AML-193 (cell line): ENCODE measurements at regions not wholly inside any gene's neighbourhood (a gene's known extent, or its start where the extent isn't known, plus 50 kb on each side); places are given as distances from the start of the nearest gene placed in this dataset.
A peak's percentile ranks its signal among the peaks of the same experiment; 100 is the strongest.

ENCODE experiments used
- DNase-seq, 2 experiments: peaks; one replicate each; lab custom pipeline; 2025; lab: John Stamatoyannopoulos, UW

DNA sequence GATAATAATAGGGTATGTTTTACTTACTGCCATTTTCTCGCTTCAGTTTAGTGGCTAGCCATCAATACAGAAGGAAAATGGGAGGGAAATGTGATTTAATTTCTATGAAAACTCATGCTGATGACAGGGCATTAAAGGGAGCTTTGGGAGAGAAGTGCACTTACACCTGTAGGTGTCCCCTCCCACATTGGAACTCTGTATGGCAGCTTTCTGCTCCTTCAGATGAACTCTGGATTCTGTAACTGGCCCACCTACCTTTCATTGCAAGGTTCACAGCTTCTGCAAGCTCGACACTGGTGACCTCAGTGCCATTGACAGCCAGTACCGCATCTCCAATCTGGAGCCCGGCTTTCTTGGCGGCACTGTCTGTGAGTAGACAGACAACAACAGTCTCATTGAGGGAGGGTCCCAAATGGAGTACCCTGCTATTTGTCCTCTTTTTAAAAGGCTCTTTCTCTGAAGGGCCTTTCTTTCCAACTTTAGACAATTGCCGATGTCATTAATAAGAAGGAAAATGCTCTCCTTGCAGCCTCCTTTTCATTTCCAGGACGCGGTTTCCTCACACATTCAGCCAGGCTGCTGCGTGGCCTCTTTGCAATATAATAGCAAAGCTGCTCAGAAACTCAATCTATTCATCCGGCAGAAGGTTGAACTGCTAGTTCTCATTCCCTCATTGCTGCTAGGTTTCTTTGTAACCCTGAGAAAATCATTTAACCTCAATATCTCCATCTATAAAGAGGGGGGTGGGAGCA lies 63.6 kb downstream of the NUDT12 start:
- no peak for DNase-seq

DNA sequence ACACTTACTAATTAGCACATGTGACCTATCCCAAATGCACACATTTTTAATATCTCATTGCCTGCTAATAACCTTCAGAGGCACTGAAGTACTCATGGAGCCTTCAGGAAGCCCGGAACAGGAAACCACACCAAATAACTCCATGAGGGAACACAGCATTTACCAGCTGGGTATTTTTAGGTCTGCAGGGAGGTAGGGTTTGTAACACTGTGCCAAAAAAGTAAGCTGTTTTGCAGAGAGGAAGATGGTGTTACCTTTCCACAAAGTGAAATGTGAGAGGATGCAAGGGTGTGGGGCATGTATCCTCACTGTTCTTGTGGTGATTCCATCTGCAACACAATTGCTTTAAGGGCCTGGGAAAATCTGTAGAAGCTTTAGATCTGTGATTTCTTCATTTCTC lies 64.4 kb downstream of the NUDT12 start:
- no peak for DNase-seq

DNA sequence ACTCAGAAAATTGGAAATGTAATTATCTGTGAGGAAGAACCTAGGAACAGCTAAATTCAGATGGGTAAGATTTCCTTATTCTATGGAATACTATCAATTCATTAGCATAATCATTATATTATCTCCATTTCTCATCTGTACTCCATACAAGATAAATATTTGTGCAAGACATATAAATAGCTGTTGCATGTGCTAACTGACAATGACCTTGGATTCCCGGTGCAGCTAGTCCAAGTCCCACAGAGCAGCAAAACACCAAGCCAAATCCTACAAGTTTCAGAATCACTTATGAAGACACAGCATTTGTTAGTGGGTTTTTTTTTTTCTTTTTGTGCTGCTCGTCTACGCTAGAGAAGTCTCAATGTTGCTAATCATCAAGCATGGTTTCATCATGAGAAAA lies 64.8 kb downstream of the NUDT12 start:
- DNase-seq = no peak

DNA sequence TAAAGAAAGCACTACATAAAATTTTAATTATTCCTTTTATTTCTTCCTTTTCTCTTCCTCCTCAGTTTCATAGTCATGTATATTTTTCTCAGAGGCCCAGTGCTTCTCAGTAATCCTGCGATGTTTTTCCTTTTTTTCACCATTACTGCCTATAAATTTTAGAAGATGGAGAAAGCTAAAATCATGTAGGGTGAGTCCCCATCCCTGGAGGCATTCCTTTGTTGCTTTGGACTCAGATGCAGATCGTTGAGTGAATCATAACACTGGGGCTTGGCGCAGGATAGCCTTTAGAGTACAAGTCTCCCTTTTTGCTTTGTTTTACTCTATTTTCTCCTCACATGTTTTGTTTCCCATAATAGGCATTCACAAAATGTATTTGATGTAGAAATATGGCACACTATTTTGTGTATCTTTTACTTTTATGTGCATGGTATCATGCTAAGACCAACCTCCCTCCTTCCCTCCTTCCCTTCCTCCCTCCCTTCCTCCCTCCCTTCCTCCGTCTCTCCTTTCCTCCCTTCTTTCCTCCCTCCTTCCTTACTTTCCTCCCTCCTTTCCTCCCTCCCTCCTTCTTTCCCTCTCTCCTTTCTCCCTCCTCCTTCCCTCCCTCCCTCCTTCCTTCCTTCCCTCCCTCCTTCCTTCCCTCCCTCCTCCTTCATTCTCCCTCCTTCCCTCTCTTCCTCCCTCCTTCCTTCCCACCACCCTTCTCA lies 72.4 kb downstream of the NUDT12 start:
- no peak for DNase-seq

DNA sequence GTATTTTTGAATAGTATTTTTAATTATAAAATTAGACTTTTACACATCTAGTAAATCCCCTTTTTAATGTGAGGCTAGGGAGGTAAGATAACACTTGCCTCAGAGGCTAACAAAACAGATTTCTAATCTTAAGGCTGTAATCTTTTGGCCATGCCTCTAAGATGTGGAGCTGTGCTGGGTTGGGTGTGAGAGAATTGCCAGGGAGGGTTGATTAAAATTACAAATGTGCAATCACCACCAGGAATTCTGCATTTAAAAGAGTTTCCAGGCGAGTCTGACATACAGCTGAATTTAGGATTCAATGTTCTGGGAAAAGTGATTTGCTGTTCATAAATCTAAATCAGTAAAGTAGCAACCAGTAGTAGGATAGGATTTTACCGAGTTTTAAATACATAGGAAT lies 73.3 kb downstream of the NUDT12 start:
- no peak for DNase-seq

DNA sequence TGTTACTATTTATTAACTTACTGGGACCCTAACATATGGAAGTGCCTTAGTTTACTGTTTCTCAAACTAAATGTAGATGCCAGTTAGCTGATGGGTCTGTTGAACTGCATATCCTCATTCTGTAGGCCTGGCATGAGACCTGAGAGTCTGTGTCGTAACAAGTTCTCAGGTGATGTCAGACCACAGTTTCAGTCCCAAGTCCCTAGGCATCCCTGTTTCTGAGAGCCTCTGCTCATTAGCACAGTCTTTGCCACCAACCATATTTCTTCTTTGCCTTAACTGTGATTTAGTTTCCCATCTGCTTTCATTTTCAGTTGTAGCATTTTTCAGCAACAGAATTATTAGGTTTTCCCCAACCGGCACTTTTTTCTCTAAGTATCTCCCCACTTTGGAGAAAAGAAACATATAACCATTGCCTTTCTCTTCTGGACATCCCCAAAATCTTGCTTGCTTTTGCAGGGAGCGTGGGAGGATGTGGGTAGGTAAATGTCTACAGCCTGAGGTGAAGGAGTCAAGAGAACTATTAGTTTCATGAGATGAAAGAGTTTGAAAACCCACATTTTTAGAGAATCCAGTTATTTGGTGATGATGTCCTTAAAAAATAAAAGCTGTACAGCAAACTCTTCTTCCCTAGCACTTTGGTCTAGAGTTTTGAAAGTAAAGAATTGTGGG lies 74.6 kb downstream of the NUDT12 start:
- DNase-seq = no peak

DNA sequence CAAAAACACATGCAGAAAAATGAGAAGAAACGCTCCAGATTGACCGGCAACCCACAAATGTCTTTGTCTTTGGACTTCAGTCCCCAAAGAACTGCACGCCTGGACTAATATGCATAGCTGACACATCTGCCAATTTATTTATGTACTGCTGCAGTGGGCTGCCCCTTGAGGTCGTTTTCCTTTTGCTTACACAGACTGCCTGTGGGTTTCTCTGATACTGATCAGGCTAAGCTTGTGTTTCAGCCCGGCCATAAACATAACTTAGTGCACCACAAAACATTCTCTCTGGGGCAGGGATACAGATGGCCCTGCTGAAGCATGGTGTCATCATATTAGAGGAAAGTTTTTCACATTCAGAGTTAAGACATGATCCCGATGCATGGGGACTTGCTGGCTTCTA lies 75.4 kb downstream of the NUDT12 start:
- no peak for DNase-seq

DNA sequence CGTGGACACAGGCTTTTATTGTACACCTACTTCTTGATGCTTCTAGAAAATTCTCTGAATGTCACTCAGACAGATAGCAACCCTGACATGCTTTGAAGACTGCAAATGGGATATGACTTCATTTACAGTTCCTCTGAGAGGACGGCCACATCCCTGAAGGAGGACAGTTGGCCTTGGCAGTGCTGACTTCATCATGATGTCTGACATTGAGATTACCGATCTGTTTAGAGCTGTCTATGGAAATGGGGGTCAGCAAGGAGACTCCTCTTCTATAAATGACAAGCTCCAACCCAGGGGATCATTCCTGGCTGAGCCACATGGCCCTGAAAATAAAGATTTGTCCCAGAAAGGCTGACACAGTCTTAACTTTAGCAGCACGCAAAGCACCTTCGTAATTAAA lies 75.8 kb downstream of the NUDT12 start:
- DNase-seq = no peak

DNA sequence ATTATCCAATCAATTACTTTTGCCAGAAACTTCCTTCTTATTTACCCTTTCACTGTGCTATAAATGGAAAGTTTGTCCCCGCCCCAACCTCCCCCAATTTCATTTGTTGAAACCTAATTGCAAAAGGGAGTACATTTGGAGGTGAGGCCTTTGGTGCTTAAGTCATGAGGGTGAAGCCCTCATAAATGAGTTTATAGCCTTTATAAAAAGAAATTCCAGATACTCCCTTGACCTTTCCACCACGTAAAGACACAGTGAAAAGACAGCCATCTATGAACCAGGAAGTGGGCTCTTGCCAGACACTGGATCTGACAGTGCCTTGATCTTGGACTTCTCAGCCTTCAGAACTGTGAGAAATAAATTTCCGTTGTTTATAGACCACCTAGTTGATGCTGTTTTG lies 82.3 kb downstream of the NUDT12 start:
- no peak for DNase-seq

DNA sequence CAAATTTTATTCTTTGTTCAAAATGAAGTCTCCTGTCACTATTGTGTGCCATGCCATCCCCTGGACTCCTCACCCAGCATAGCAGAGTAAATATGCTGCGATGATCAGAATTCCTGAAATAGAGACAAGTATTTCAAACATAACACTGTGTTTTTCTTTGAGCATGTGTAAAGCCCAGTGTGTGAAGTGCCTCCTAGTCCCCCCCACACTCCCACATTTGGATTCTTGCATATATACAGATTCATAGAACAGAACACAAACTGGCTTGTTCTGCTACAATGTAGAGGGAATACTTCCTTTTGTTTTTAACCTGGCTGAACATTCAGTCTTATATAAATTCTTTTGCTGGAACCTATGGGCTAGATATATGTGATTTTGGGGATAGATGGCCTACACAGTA lies 84.9 kb downstream of the NUDT12 start:
- DNase-seq = no peak

DNA sequence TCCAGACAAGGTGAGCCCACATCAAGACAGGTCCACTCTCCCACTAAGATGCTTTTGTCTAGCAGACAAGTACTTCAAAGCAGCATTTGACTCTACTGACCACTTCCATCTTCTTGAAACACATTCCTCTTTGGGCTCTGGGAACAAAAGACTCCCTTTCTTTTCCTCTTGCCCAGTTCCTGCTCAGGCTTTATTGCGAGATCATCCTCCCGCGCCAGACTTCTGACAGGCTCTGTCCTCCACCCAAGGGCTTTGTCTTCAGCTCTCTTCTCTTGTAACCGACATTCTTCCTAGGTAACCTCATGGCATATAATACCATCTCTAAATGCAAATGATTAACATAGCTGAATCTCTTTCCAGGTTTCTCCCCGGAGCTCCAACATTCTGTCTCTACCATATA lies 85.8 kb downstream of the NUDT12 start:
- no peak for DNase-seq

DNA sequence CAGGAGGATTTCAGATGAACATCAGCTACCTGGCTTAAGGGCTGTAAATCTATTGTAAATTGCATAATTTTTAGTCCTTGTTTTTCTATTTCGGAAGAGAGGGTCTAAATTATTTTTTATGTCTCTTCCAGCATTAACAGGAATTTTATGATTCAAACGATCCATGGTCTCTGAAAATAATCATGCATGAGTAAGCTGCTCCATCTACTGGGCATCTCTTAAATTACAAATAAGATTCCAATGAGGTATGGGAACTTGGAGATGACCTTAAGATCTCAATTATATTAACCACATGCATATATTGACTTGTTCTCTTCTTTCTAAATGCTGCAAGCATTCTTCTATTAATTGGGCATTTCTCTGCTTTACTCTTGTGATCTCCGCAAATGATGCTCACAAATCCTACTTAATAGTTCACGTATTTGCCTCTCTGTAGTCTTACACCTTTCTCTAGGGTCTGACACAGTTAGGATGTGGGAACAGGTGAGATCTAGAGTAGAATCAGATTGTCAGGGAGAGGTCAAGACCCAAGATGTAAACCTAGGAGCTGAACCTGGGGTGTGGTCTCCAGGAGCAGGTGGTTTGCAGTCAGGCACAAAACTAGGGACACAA lies 86.9 kb downstream of the NUDT12 start:
- DNase-seq = peak; percentile 27 to 34

DNA sequence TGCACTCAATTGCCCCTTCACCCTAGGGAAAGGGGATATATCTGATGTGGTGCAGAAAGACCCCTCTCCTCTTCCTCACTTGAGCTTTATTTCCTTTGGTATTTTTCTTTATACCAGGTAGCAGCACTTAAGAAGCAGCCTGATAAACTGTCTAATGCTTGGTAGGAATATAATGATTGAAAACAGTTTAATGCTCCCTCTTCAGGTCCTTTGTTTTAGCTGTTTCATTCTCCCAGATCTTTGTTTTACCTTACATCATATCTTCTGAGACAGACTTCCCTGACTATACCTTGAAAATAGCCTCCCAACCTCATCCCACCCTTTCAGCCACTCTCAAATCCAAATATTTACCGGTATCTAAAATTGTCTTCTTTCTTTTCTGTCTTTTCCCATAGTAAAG lies 87.9 kb downstream of the NUDT12 start:
- no peak for DNase-seq

DNA sequence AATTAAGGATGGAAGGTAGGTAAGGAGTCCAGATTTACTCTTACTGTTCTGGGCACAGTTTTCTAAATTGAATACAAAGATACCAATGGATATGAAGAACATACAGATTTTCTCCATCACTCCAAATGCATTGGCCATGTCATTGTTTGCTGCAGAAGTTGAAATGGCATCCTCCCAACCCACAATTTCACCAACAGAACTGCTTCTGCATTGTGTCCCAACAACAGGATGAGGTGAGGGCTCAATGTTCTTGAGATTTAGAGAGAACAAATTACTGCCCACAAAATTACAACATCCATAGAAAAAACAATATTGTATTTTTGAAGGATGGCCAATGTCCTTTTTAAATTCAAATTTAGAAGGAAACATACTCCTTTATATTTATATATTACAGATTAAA lies 88.9 kb downstream of the NUDT12 start:
- peak; percentile 70 to 80 for DNase-seq

DNA sequence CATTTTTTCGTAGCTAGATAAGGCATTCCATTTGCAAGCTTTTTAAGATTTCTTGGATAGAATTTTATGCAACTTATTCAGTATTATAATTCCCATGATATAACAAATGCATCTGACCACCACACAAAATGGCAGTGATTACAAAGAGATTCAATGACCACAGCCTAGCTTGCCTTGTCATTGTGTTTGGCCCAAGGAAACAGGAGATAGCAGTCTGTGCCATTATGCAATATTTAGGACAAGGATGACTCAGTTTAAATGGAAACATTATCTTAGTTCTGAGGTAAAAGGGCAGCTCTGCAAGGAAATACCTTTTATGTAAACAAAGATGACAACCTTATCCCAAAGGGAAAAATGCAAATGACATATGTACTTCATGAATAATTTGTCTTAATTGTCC lies 89.8 kb downstream of the NUDT12 start:
- DNase-seq = peak; percentile 35 to 58

DNA sequence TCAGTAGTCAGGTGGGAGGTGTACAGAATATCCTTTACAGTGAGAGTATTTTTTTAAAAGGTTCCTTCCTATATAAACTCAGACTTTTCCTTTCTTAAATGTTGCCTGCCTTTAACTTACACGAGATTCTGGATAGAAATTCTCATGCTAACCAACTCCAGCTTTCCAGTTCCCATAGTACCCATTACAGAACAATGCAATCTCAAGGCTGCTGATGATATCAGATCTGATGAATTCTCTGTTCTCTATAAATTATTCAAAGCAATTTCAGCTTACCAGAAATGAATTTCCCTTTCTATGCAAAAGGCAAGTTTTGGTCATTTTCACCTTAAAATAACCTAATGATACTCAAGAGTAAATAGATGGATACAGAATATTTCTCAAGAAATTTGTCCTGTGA lies 90.3 kb downstream of the NUDT12 start:
- no peak for DNase-seq

DNA sequence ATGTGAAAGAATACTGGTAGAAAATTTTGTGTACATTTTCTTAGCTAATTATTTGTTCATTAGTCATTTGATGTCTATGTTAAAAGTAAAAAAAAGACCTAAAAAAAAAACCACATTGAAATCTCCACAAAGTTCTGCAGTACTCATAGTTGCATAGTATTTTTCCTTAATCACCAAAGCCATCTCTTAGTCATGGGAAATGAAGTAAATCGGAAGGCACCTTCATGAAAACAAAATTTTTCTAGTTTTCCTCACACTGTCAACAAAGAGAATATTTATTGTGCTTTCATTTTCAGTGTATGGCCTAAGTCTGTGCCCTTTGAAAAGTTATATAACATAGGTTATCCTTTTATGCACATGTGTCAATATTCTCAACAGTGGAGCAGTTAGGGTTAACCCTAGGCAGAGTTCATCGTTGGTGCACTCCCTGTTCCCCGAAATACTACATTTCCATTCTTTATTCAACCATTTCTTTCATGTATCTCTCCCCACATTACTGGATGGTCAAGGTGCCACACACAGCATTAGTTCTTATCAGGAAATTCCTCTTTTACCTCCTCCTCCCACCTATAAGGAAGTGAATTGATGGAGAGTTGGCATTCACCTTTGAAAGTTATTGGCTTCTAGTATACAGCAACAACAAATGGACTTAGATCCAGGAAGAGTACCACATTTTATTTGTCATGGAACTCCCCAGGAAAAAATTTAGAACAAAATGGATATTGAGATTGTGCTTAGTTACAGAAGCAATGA lies 93.1 kb downstream of the NUDT12 start:
- DNase-seq = no peak

DNA sequence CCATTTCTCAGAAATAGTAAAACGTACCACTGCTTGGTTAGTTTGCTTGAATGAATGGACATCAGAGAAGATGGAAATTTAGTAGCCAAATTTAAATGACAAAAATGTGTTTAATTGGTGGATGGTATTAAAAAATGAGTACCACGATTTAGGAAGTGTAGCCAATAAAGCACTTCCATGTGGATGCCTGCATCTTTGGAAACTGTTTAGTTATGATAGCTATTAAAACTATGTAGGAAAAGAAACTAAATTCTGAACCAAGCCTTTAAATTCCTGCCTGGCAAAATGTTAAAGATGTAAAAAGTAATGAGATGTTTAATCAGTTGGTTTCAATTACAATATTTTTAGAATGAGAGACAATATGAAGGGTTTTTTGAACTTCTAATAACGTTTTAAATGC lies 94.8 kb downstream of the NUDT12 start:
- DNase-seq = no peak

DNA sequence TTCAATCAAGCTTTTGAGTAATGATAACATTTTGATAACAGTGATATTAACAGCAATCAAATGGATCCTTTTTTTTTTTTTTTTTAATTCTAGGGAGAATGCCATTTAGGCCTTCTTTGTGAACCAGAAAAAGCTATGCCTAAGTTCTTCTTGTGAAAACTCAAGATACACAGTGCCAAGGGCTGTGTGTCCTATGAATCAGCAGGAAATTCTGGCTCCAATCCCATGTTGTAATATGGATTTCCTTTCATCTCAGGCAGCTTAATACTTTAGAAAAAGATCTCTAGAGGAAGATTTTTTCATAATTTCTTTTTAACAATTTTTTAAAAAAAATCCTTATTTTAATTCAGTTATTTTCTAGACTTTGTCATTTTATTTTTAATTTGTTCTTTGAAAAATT lies 96.1 kb downstream of the NUDT12 start:
- no peak for DNase-seq

DNA sequence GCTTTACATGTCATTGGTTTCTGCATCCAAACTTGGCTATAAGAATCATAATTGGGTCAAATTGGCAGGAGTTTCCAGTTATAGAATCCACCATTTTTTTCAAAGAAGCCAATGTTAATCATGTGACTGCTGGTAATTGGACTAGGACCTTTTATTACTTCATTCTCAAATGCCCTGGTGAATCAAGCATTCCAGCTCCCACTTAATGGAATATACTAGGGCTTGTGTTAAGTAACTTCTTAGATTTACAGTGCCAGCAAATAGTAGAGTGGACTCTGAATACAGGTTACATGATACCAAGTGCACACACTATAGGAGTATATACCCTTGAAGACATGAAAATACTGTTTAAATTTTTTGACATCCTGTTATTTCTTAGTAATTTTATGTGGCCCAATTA lies 96.7 kb downstream of the NUDT12 start:
- DNase-seq = no peak

DNA sequence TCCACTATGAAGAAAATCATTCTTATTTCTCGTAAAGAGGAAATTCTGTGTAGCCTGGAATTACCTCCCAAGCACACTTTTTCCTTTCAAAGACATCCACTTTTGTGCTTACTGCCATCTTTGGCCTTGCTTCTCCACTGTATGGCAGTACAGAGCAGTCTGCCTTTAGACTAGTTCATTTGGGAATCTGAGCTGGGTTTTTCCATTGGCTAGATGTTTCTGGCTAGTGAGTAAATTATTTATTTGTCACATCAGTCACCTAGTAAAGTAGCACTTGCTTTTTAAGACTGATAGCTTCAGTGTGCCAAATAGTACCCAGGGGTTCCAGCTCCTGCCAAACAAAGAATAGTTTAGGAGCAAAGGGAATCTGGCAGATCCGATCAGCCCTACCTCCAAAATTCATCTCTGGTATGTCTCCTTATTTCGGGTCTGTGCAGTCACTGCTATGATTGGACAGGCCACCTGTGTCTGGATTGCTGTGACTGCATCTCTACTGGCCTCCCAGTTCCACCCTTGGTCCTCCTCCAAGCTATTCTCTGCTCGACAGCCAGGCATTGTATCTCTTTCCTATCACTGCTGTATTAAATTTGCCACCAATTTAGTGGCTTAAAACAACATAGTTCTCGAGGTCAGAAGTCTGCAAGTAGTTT lies 97.6 kb downstream of the NUDT12 start:
- DNase-seq = no peak

DNA sequence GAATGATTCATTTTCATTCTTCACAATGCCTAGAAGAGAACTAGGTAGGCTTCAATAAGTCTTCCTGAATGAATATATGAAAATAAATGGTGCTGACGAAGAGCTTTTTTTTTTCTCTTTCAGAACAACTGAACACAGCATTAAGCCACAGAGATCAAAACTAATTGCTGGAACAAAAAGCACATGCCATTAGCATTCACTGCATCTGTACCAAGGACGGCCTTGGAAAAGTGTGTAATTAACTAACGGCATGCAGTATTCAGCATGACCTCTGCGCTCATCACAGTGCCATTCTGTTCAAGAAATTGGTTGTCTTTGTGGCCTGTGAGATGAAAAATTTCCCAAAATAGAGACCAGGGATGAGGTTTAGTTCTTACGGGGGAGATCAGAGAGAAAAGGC lies 99.3 kb downstream of the NUDT12 start:
- DNase-seq = no peak
